ENCODE measurements at regions not wholly inside any gene's neighbourhood (a gene's known extent, or its start where the extent isn't known, plus 50 kb on each side); places are given as distances from the start of the nearest gene placed in this dataset.
A peak's percentile ranks its signal among the peaks of the same experiment; 100 is the strongest.

- Histone ChIP-seq H3K36me3 (no peaks in the 10 kb centered on the region), H3K4me1 (peaks cover 8 to 12% (median 10%) of the 10 kb centered on the region in 4 donors), H3K4me3 (no peak overlapping the region), H3K27me3 (no peaks in the 10 kb centered on the region), H3K9me3 (no peaks in the 10 kb centered on the region), H3K27ac (no peak overlapping the region)
- ATAC-seq (ENCODE audit: low FRiP score in 2 of 2) (no peak), DNase-seq (no peak)
- TF ChIP-seq POLR2A (IDR thresholded peaks at IDR 0.05): no peak
- no peak for TF ChIP-seq EP300 (IDR thresholded peaks at IDR 0.05)
- TF ChIP-seq POLR2AphosphoS5 (IDR thresholded peaks at IDR 0.05): no peak
- TF ChIP-seq CTCF (IDR thresholded peaks at IDR 0.05): no peak
- 79 to 100% methylated on average over 1 of the region's 1 CpG for WGBS, 2 donors
Measured at GRCh38 chr20:23207826-23208540, 121.9 kb upstream of the CD93 start.

- H3K36me3 ChIP-seq: no peaks in the 10 kb centered on the region
- peaks cover 8 to 12% (median 10%) of the 10 kb centered on the region in 4 donors for H3K4me1 ChIP-seq
- no peak for ATAC-seq (ENCODE audit: low FRiP score in 2 of 2)
- H3K4me3 ChIP-seq: no peak overlapping the region
- DNase-seq: no peak
- WGBS, 2 donors: 89 to 93% methylated on average over 7 of the region's 7 CpGs
- H3K9me3 ChIP-seq: no peaks in the 10 kb centered on the region
- H3K27ac ChIP-seq: no peak overlapping the region
- TF ChIP-seq CTCF (IDR thresholded peaks at IDR 0.05) (no peak), POLR2AphosphoS5 (IDR thresholded peaks at IDR 0.05) (no peak), POLR2A (IDR thresholded peaks at IDR 0.05) (no peak), EP300 (IDR thresholded peaks at IDR 0.05) (no peak)
- H3K27me3 ChIP-seq: no peaks in the 10 kb centered on the region
Measured at GRCh38 chr20:23206995-23207394, 120.9 kb upstream of the CD93 start.

GRCh38 chr20:23206061-23206460 is 119.9 kb upstream of the CD93 start:
- H3K36me3 ChIP-seq: no peaks in the 10 kb centered on the region
- no peak for ATAC-seq (ENCODE audit: low FRiP score in 2 of 2)
- no peaks in the 10 kb centered on the region for H3K9me3 ChIP-seq
- no peak overlapping the region for H3K4me3 ChIP-seq
- no peak for TF ChIP-seq POLR2A (IDR thresholded peaks at IDR 0.05)
- TF ChIP-seq EP300 (IDR thresholded peaks at IDR 0.05): no peak
- TF ChIP-seq POLR2AphosphoS5 (IDR thresholded peaks at IDR 0.05): no peak
- no peak for TF ChIP-seq CTCF (IDR thresholded peaks at IDR 0.05)
- peaks cover 8 to 12% (median 10%) of the 10 kb centered on the region in 4 donors for H3K4me1 ChIP-seq
- DNase-seq: no peak
- no peaks in the 10 kb centered on the region for H3K27me3 ChIP-seq
- 100% methylated on average over 1 to 2 of the region's 2 CpGs for WGBS, 2 donors
- peak overlapping the region in 3 of 4 donors; percentile 28 to 73 (median 56) for H3K27ac ChIP-seq

- Histone ChIP-seq H3K27me3 (no peaks in the 10 kb centered on the region), H3K36me3 (no peaks in the 10 kb centered on the region), H3K9me3 (no peaks in the 10 kb centered on the region), H3K4me1 (peaks cover 8 to 12% (median 10%) of the 10 kb centered on the region in 4 donors), H3K27ac (peak overlapping the region in 3 of 4 donors; percentile 28 to 73 (median 56)), H3K4me3 (no peak overlapping the region)
- ATAC-seq (ENCODE audit: low FRiP score in 2 of 2) (peak in 1 of 2 donors; percentile 62), DNase-seq (peak; percentile 27 to 68)
- 29 to 38% methylated on average over 8 to 10 of the region's 10 CpGs for WGBS, 2 donors
- TF ChIP-seq EP300 (IDR thresholded peaks at IDR 0.05) (no peak), CTCF (IDR thresholded peaks at IDR 0.05) (no peak)
Measured at GRCh38 chr20:23205611-23206041, 119.5 kb upstream of the CD93 start.

GRCh38 chr20:23205211-23205610 is 119.1 kb upstream of the CD93 start:
- TF ChIP-seq CTCF (IDR thresholded peaks at IDR 0.05) (no peak), POLR2A (IDR thresholded peaks at IDR 0.05) (no peak), EP300 (IDR thresholded peaks at IDR 0.05) (no peak), POLR2AphosphoS5 (IDR thresholded peaks at IDR 0.05) (no peak)
- Histone ChIP-seq H3K9me3 (no peaks in the 10 kb centered on the region), H3K27me3 (no peaks in the 10 kb centered on the region), H3K36me3 (no peaks in the 10 kb centered on the region), H3K4me1 (peaks cover 8 to 12% (median 10%) of the 10 kb centered on the region in 4 donors), H3K4me3 (no peak overlapping the region), H3K27ac (peak overlapping the region in 3 of 4 donors; percentile 28 to 73 (median 56))
- 79 to 93% methylated on average over 4 to 7 of the region's 7 CpGs for WGBS, 2 donors
- ATAC-seq (ENCODE audit: low FRiP score in 2 of 2): no peak
- DNase-seq: no peak
